Cortex of kidney (tissue), 1 donor: ENCODE measurements at regions not wholly inside any gene's neighbourhood (a gene's known extent, or its start where the extent isn't known, plus 50 kb on each side); places are given as distances from the start of the nearest gene placed in this dataset.

Experiments used
- DNase-seq: peaks from one replicate; lab custom pipeline; 2025; lab: John Stamatoyannopoulos, UW

DNA sequence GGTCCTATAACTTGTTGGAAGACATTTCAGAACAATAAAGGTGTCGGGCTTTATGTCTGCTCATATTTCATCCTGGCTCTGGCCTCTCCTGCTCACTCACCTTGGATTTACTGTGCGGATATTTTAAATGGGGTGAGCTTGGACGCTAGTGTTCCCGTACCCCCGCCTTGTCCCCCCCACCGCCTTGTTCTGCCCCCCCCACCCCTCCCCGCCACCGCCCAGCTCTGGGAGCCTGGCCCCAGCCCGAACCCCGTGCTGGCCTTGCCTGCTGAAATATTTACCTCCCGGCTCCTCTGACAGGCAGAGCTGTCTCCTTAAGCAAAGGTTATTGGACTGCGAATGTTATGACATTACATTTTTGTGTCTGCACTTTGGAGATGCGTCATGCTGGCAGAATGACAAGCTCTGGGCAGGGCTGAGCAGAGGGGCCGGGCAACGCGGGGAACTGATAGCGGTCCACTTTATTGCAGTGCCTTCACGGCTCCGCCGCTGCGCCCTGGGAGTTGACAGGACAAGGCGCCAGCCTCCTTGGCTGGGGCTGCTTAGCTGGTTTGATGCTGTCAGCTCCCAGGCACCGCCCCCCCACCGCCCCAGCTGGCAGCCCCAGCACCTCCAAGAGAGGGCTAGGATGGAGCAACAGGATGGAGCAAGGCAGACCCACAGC lies 222.5 kb upstream of the GSE1 start:
- no peak for DNase-seq

DNA sequence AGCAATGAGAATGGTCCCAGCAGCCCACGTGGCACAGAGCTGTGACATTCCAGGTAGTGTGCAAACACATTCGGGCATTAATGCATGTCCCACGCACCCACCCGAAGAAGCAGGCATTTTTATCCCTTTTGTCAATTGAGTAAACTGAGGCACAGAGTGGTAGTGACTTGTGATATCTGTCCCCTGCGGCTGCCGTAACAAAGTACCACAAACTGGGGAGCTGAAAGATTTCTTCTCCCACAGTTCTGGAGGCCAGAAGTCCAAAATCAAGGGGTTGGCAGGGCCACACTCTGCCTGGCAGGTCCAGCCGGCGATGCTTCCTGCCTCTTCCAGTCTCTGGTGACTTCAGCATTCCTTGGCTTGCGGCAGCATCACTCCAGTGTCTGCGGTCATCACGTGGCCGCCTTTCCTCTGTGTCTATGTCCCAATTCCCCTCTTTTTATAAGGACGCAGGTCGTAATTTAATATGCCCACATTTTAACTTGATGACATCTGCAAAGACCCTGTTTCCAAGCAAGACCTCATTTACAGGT lies 221.9 kb upstream of the GSE1 start:
- no peak for DNase-seq

DNA sequence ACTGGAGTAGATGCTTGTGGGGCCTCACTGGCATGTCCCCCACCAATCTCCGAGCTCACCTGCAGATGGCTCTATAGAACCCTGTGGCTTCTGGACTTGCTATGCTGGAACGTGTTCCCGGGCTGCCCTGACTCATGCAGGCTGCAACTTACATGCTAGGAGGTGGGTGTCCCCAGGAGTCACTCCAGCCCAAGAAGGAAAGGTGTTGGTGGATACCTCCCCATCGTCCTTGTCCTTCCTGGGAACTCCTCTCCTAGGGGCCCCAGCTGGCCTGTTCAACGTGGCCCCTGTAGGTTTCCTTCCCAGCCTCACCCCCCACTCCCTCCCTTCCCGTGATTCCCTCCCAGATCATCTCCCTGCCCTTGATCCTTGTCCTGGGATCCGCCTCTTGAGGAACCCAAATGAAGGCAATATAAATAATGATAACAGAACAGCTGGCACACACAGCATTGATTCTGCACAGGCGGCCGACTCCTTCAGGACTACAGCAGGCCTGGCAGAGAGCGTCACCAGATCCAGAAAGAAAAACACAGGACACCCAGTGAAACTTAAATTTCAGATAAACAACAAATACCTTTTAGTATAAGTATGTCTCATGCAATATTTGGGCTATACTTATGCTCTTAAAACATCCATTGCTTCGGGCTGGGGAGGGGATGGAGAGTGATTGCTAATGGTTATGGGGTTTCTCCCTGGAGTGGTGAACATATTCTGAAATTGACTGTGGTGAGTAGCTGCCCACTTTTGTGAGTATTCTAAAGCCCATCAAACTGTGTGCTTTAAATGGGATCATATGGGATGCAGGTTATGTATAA lies 221.1 kb upstream of the GSE1 start:
- DNase-seq = no peak

DNA sequence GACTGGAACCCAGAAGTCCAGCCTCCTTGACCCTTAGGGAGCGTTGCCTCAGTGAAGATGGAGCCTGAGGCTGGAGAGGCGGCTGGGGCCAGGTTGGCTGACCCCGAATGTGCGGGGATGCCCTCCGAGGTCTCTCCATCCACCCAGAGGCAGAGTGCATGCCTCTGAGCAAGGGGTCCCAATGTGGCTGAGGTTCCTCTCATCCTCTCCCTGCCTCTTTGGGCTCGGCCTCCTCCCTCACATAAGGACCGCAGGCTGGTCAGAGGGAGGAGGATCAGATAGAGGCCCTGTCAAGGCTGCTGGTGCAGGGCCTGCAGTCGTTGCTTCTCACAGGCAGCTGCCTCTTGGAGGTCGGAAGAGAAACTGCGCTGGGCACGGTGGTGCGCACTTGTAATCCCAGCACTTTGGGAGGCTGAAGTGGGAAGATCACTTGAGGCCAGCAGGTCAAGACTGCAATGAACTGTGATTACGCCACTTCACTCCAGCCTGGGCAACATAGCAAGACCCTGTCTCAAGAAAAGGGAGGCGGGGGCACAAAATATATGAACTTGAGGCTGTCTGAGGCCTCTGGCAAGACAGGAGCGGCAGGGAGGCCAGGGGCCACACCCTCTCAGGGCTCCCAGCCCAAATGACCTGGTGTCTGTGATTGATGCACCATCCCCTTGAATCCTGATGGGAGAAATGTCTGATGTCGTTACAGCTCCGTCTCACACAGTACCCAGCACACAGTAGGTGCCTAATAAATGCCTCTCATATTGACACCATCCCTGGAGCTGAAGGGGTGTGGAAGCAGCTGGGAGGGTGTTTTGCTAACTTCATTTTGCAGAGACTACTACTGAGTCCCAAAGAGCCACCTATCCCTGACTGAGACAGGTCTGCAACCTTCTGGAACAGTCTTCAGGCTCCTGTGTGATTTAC lies 220.1 kb upstream of the GSE1 start:
- DNase-seq = no peak

DNA sequence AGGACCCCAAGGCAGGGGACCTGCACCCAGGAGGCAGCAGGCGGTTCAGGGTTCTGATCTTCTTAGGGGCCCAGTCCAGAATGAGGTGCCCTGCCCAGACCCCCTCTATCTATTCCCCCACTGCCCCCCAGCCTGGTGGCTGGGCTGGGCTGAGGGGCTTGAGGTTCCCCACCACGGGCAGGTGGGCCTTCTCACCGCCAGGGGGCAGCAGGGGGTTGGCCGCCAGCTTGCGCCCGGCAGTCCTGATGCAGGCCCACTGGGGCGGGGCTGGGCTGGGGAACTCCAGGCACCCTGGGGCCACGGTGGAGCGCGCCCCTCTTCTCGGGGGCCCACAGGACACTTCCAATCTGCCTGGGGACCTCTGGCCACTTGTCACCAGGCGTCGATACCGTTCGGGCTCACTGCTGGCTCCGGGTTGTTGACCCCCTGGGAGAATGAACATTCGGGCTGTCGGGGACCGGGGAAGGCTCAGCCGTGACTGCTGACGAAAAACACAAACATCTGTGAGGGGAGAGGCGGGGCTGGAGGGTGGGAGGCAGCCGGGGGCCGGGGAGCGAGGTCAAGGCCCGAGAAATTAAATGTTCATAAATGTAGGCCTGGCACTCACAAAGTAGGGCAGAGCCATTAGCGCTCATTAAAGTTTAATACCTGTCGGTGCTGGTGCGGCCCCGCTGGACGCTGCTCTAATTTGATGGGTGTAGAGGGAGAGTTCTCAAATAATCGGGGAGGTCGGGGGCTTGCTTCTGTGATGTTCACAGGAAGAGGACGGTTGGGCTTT lies 219.3 kb upstream of the GSE1 start:
- no peak for DNase-seq

DNA sequence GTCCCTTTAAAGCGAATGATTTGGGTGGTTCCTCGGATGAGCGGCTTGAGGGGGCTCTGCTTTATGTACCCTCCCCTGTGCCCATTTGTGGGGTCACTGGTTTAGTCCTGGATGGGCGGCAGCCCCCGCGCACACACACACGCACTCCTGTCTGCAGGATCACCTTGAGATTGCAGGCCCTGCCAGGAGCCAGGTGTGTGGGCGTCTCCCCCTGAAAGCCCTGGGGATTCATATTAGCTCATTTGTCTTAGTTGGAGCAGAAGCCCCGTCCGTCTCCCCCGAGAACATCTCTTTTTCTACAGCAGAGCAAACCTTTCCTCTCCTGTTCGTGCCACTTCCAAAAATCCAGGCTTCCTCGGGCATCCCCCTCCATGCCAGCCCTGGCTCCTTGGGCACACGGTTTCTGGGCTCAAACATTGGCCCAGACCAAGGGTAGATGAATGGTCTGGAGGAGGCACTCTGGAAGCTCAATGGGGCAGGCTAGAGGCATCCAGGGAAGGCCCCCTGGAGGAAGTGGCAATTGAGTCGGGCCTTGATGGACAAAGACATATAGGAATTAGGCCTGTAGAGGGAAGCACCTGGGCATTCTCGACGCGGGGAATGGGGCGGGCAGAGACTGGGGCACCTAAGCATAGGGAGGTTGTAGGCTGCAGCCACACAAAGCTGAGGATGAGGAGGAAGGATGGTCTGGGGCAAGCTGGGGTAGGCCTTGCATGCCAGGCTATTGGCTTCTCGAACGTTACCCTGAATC lies 218.5 kb upstream of the GSE1 start:
- DNase-seq = no peak

DNA sequence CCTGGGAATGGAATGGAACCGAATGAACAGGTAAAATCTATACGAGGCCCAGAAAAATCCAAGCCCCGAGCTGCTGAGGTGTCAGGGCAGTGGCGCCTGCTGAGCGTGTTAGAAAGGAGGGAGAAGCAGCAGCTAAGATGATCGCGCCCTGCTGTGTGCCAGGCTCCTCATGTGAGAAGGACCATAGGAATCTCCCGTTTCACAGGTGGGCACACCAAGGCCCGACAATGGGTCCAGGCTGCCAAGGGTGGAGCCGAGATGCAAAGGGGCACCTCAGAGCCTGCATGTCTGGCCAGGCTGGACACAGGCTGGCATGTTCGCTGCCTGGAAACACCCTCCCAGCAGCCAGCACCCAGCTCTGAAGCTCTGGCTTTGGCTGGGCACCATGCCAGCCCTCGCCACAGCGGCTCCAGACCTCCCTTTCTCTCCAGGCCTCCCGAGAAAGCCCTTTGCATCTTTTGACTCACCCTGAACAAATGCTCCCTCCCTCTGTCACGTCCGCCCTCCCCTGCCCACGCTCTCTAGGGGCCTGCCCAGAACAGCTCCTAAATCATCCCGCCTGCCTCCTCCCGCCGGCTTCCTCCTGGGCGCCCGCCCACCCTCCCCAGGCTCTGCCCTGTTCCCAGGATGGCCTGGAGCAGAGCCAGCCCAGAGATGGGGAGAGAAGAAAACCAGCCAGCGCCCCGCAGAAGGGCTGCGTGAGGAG lies 217.8 kb upstream of the GSE1 start:
- no peak for DNase-seq

DNA sequence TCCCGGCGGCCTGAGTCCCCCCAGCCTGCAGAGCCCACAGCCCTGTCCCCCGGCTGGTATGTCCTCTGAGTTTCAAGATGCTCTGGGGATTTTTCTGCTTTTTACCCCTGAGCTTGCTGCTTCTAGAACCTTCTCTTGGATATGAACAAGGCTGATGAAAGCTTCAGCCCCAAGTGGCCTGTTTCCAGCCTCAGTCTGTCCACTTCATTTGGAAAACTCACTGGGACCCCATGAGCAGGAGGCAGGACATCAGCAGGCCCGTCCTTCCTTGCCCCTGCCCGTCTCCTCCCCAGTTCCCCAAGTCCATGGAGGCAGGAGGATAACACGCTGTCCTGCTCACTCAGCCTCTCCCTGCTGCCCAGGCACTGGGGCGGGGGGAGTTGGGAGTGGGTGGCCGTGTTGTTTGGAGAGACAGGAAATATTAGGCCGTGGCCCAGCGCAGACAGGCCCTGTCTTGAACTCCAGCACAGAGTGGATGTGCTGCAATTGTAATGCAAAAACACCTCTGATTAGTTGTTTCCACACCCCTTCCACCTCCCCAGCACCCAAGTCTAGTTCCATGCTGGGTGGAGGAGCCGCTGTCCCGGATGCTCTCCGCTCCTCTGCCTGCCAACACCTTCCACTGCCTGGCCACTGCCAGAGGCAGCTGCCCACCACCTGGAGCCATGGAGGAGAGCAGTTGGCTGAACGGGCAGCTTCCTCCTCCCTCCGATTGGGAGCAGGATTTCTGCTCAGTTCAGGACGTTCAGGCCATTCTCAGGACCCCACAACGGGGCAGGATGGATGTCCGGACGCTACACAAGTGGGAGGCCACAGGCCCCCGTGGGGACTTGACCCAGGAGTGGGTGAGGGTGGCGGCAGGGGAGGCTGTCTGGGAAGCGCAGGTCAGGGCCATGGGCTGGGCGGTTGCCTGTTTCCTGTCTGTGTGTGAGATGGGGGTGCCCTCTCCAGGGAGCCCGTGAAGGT lies 216.9 kb upstream of the GSE1 start:
- DNase-seq = no peak

DNA sequence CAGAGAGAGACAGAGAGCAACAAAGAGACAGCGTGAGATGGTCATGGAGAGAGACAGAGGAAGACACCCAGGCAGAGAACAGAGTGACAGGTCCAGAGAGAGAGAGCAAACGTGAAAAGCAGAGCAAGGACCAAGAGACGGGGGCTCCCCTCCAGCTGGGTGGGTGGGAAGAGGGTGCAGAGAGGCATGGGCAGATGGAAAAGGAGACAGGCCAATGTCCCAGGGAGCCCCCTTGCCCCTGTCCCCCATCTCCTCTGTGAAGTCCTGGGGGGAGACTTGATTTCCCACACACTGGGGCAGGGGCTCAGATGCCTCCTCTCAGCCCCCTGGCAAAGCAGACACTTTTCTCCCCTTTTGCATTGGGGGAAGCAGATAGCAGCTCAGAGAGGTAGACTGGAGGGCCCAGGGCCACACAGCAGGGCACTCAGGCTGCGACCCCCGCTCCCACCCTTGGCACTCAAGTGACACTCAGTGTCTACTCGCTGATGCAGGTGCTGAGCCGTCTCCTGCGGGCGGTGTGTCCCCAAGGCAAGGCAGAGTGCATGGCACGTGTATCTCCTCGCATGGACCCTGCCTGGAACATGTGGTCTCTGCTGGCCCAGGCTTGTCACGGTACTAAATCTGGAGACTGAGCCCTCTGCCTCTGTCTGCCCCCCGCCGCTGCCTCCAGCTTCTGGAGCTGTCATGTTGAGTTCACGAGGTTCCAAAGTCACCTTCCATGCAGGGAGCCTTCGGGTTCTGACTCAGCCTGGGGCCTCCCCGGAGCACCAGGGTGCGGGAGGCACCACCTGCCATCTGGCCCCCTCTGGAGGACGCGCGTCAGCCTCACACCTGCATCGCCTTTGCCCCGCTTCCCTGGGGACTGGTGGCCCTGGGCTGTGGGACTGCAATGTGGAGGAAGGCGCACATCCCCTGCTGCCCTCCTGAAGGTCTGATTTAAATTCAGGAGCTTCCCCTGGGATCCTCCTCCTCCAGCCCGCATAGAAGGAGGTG lies 215.9 kb upstream of the GSE1 start:
- DNase-seq = no peak

DNA sequence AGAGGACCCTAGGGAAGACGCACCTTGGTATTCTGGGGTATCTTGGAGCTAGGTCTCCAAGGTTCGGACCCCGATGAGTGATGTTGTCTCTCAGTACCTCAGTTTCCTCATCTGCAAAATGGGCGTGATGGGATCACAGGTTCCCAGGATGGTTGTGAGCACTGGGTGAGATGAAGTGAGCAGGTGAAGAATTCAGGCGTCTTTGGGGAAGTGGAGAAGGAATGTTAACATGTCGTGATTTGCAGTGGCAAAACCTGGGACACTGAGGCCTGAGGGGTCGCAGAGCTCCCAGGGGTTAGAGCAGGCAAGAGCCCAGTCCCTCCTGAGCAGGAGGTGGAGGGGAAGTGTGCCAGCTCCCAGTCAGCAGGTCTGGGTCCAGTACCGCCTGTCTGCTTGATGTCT lies 215.1 kb upstream of the GSE1 start:
- no peak for DNase-seq

DNA sequence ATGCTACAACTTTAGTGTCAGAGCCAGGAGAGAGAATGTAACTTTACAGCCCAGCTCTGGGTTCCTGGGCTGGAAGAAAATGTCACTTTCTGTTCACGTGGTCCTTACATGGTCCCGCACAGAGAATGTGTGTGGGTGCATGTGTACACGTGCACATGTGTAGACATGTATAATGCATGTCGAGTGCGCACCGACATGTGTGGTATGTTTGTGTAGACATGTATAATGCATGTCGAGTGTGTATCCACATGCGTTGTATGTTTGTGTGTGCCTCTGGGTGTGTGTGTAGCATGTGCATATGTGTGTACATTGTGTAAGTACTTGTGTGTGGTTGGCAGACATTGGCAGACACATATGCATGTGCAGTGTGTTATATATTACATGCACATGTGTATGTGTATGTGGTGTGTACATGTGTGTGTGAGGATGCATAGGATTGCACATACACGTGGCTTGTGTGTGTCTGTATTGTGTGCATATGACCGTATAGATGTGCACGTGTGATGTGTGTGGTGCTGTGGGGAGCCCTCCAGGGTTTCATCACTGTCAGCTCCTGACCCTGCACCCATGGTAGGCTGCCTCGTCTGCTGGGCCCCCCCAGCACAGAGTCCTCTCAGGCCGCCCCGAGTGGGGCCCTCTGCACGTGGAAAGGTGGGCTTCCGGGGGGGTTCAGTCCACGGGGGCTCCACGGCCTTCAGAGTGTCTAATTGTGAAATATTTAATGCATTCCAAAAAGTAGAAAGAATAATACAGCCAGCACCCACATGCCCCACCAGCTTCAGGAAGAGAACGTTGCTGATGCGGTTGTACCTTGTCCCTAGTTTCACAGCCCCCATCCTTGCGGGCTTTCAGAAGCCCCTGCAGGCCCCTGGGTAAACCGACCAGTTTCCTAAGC lies 214.2 kb upstream of the GSE1 start:
- DNase-seq = no peak

DNA sequence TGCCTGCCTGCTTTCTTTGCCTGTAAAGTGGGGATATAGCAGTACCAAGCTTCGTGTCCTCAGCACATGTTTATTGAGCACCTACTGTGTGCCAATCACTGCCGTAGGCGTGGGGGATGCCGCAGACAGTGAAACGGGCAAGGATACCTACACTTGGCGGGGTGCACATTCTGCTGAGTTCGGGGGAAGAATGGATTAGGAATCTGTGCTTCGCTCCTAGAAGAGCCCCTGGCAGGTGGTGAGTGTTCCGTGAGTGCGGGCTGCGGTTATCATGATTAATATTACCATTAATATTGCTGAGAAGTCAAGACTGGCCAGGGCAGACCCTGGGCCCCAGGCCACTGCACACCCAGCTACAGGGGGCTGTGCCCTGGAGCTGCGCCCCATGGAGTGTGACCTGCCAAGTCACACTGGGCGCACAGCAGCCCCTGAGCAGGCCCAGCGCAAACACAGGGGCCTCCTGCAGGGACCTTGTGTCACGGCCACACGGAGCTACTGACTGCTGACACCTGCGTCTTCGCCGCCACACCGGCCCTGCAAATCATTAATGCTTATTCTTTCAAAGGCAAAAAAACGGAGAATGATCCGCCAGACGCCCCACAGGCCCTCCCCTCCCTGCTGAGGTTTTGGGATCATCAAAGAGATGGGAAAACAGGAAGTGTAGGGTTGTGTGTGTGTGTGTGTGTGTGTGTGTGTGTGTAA lies 213.4 kb upstream of the GSE1 start:
- no peak for DNase-seq

DNA sequence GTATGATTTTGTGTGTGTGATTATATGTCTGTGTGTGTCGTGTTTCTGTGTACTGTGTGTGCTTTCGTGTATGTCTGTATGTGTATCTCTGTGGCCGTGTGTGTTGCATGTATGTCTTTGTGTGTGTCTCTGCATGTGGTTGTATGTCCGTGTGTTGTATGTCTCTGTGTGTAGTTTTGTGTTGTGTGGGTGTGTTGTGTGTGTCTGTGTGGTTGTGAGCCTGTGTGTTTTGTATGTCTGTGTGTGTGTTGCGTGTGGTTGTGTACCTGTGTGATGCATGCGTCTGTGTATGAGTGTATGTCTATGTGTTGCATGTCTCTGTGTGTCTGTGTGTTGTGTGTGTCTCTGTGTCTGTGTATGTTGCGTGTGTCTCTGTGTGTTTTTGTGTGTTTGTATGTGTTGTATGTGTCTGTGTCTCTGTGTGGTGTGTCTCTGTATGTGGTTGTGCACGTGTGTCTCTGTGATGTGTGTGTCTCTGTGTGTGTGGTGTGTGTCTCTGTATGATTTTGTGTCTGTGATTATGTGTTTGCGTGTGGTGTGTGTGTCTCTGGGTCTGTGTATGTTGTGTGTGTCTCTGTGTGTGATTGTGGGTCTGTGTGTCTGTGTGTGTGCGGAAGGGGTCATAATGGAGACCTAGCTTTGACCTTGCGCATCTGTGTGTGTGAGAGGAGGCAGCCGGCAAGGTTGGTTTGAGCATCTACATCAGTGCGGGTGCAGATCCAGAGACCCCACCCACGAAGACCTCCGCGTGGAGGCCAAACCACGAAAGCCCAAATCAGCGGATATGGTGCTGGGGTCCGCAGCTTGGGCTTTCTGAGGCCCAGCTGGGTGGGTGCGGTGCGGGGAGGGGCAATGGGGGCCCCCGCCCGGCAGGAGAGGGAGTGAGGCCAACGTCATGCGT lies 212.6 kb upstream of the GSE1 start:
- no peak for DNase-seq

DNA sequence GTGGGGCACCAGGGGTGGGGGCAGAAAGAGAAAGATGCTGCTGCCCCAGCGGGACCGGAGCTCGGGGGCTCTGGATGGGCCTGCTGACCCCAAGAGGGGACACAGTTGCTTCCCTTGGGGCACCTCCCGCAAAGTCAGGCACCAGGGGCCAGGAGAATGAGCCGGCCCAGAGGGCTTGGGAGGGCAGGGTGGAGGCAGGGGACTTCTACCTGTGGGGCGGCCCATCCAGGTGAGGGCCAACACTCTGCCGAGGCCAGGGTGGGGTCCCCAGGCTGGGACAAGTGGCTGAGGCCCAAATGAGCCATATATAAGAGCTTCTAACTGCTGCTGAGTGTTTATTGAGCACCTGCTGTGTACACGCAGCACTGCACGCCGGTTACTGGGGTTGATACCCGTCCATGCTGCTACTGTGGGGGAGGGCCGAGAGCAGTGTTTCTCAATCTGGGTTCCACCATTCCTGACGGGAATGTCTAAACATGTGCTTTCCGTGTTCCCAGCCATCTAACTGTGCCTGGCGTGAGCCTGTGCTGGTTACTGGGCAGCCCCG lies 211.7 kb upstream of the GSE1 start:
- no peak for DNase-seq
